ENCODE measurements at regions not wholly inside any gene's neighbourhood (a gene's known extent, or its start where the extent isn't known, plus 50 kb on each side); places are given as distances from the start of the nearest gene placed in this dataset.

- H3K4me1 Mint-ChIP-seq (ENCODE audit: unreplicated experiment) = peaks cover 10% of the 10 kb centered on the region
- H3K27ac Mint-ChIP-seq = no peak overlapping the region
- no peaks in the 10 kb centered on the region for H3K27me3 Mint-ChIP-seq
- H3K9me3 Mint-ChIP-seq = peaks cover 12% of the 10 kb centered on the region
- no peak overlapping the region for H3K4me3 Mint-ChIP-seq
- no peak for DNase-seq (ENCODE audit: extremely low spot score, unreplicated experiment)
- no peak for TF ChIP-seq CTCF (conservative IDR thresholded peaks at IDR 0.05)
- no peaks in the 10 kb centered on the region for H3K36me3 Mint-ChIP-seq
Observed at GRCh38 chr4:123631786-123632692, 235.4 kb downstream of the SPRY1 start.

GRCh38 chr4:123632693-123633030 lies 236.1 kb downstream of the SPRY1 start:
- Mint-ChIP-seq H3K27me3 (no peaks in the 10 kb centered on the region), H3K4me3 (no peak overlapping the region), H3K27ac (no peak overlapping the region), H3K9me3 (peaks cover 15% of the 10 kb centered on the region), H3K36me3 (no peaks in the 10 kb centered on the region), H3K4me1 (ENCODE audit: unreplicated experiment) (peaks cover 10% of the 10 kb centered on the region)
- no peak for DNase-seq (ENCODE audit: extremely low spot score, unreplicated experiment)
- TF ChIP-seq CTCF (conservative IDR thresholded peaks at IDR 0.05) = no peak

- Mint-ChIP-seq H3K36me3 (peaks cover 2% of the 10 kb centered on the region), H3K4me3 (no peak overlapping the region), H3K9me3 (peaks cover 19% of the 10 kb centered on the region), H3K27ac (no peak overlapping the region), H3K4me1 (ENCODE audit: unreplicated experiment) (peaks cover 3% of the 10 kb centered on the region), H3K27me3 (no peaks in the 10 kb centered on the region)
- no peak for DNase-seq (ENCODE audit: extremely low spot score, unreplicated experiment)
- TF ChIP-seq CTCF (conservative IDR thresholded peaks at IDR 0.05) = no peak
Observed at GRCh38 chr4:123638834-123639233, 242.2 kb downstream of the SPRY1 start.

DNA sequence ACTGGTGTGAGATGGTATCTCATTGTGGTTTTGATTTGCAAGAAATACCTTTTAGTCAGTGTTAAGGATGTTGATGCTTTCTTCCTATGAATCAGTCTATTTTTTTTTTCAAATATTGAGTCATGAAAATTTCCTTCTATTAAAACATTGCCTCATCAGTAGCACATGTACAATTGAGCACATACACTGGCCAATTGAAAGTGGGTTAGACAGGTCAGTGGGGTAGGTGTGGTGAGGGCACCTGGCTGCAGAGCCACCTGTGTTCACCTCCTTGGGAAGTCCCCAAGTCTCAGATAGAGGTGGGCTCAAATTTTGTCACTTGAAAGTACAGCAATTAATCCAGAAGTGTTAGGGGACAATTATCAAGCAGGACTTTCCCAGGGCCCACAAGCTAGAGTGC lies 243.7 kb downstream of the SPRY1 start:
- peaks cover 19% of the 10 kb centered on the region for H3K9me3 Mint-ChIP-seq
- H3K4me3 Mint-ChIP-seq = no peak overlapping the region
- H3K4me1 Mint-ChIP-seq (ENCODE audit: unreplicated experiment) = peaks cover 5% of the 10 kb centered on the region
- no peak for TF ChIP-seq CTCF (conservative IDR thresholded peaks at IDR 0.05)
- no peak overlapping the region for H3K27ac Mint-ChIP-seq
- H3K27me3 Mint-ChIP-seq = no peaks in the 10 kb centered on the region
- DNase-seq (ENCODE audit: extremely low spot score, unreplicated experiment) = no peak
- H3K36me3 Mint-ChIP-seq = peaks cover 3% of the 10 kb centered on the region

GRCh38 chr4:123640824-123641223 lies 244.2 kb downstream of the SPRY1 start:
- no peak overlapping the region for H3K4me3 Mint-ChIP-seq
- peaks cover 3% of the 10 kb centered on the region for H3K36me3 Mint-ChIP-seq
- no peak for TF ChIP-seq CTCF (conservative IDR thresholded peaks at IDR 0.05)
- no peaks in the 10 kb centered on the region for H3K27me3 Mint-ChIP-seq
- no peak overlapping the region for H3K27ac Mint-ChIP-seq
- H3K4me1 Mint-ChIP-seq (ENCODE audit: unreplicated experiment) = peaks cover 5% of the 10 kb centered on the region
- peaks cover 18% of the 10 kb centered on the region for H3K9me3 Mint-ChIP-seq
- DNase-seq (ENCODE audit: extremely low spot score, unreplicated experiment) = no peak
